Fibroblast of lung (primary cell): ENCODE measurements at regions not wholly inside any gene's neighbourhood (a gene's known extent, or its start where the extent isn't known, plus 50 kb on each side); places are given as distances from the start of the nearest gene placed in this dataset.

Source experiments
- DNase-seq, 2 donors: peaks; one replicate each; pipeline versions ENCODE4 v3.0.0 to v3.0.0-alpha.2; 2010; ENCODE audit warnings: low read depth in 2 of 2
- H2AFZ ChIP-seq: 2 replicates; pipeline ENCODE4 v1.5.1; 2012; ENCODE audit warnings: low read length, control low read depth, inconsistent platforms
- H3K27ac ChIP-seq: 2 replicates; pipeline ENCODE4 v1.5.1; 2011; ENCODE audit warnings: low read length, control low read depth; ENCODE audit not compliant: insufficient read depth
- H3K27me3 ChIP-seq: 2 replicates; pipeline ENCODE4 v1.5.1; 2011; ENCODE audit warnings: mild to moderate bottlenecking, low read length; ENCODE audit not compliant: control insufficient read depth, insufficient read depth
- H3K36me3 ChIP-seq: 2 replicates; pipeline ENCODE4 v1.5.1; 2011; ENCODE audit warnings: low read length; ENCODE audit not compliant: control insufficient read depth, insufficient read depth
- H3K4me1 ChIP-seq: 2 replicates; pipeline ENCODE4 v1.5.1; 2011; ENCODE audit warnings: low read length; ENCODE audit not compliant: control insufficient read depth, insufficient read depth; ENCODE audit errors: extremely low read depth
- H3K4me2 ChIP-seq: 2 replicates; pipeline ENCODE4 v1.5.1; 2011; ENCODE audit warnings: low read length, control low read depth; ENCODE audit not compliant: insufficient read depth; ENCODE audit errors: extremely low read depth
- H3K4me3 ChIP-seq, 4 experiments: fragments of 200-600 bp in 1 of 4; sonication (generic) in 1 of 4; replicated peaks in 1 of 4; 2 replicates each; pipeline ENCODE4 v1.5.1; 2011 to 2016; ENCODE audit warnings: low read length in 4 of 4, low read depth in 3 of 4, mild to moderate bottlenecking in 3 of 4, control low read depth in 2 of 4, inconsistent platforms in 1 of 4, mixed read lengths in 1 of 4; ENCODE audit not compliant: insufficient read depth in 1 of 4; ENCODE audit errors: control extremely low read depth in 1 of 4
- H3K79me2 ChIP-seq: 2 replicates; pipeline ENCODE4 v1.5.1; 2012; ENCODE audit warnings: mild to moderate bottlenecking, low read length, inconsistent platforms; ENCODE audit not compliant: control insufficient read depth, insufficient read depth
- H3K9ac ChIP-seq: 2 replicates; pipeline ENCODE4 v1.5.1; 2011; ENCODE audit warnings: mild to moderate bottlenecking, low read length, control low read depth; ENCODE audit not compliant: insufficient read depth
- H3K9me3 ChIP-seq: 2 replicates; pipeline ENCODE4 v1.5.1; 2012; ENCODE audit warnings: low read depth, low read length; ENCODE audit not compliant: control insufficient read depth, insufficient read depth
- H4K20me1 ChIP-seq: 2 replicates; pipeline ENCODE4 v1.5.1; 2011; ENCODE audit warnings: low read length; ENCODE audit not compliant: control insufficient read depth, insufficient read depth; ENCODE audit errors: extremely low read depth
- CTCF ChIP-seq, 2 donors: IDR thresholded peaks in 1 of 2; conservative IDR thresholded peaks in 1 of 2; 1 replicate in 1 of 2; 2 replicates in 1 of 2; pipeline ENCODE4 v1.5.1; 2011 to 2012; ENCODE audit warnings: low read length in 2 of 2, control low read depth in 1 of 2, inconsistent platforms in 1 of 2, low read depth in 1 of 2, mild to moderate bottlenecking in 1 of 2
- EZH2 ChIP-seq: IDR thresholded peaks from 2 replicates; pipeline ENCODE4 v1.5.1; 2012; ENCODE audit warnings: low read length, control low read depth, mild to moderate bottlenecking; ENCODE audit errors: missing control alignments

GRCh38 chr11:38208951-38209350, 1610.9 kb upstream of the RAG2 start:
- Histone ChIP-seq H2AFZ (no peak overlapping the region), H3K9ac (no peak overlapping the region), H3K36me3 (no peaks in the 10 kb centered on the region), H3K4me2 (no peak overlapping the region), H3K79me2 (no peaks in the 10 kb centered on the region), H3K4me1 (no peaks in the 10 kb centered on the region), H3K27me3 (no peaks in the 10 kb centered on the region), H3K9me3 (no peaks in the 10 kb centered on the region), H4K20me1 (no peaks in the 10 kb centered on the region), H3K4me3 (no peak overlapping the region), H3K27ac (no peak overlapping the region)
- no peak for DNase-seq
- no peak for TF ChIP-seq EZH2

GRCh38 chr11:38206663-38207062, 1608.6 kb upstream of the RAG2 start:
- H3K4me3 ChIP-seq: no peak overlapping the region
- TF ChIP-seq CTCF (conservative IDR thresholded peaks at IDR 0.05 in 1 of 2, IDR thresholded peaks at IDR 0.05 in 1 of 2; ENCODE audit: low read depth in 1 of 2, low read length in 2 of 2): no peak
- no peak for TF ChIP-seq EZH2
- H3K4me1 ChIP-seq: no peaks in the 10 kb centered on the region
- H3K27me3 ChIP-seq: no peaks in the 10 kb centered on the region
- no peaks in the 10 kb centered on the region for H3K9me3 ChIP-seq
- H3K27ac ChIP-seq: no peak overlapping the region
- no peaks in the 10 kb centered on the region for H4K20me1 ChIP-seq
- H3K9ac ChIP-seq: no peak overlapping the region
- no peaks in the 10 kb centered on the region for H3K36me3 ChIP-seq
- DNase-seq: no peak
- H3K79me2 ChIP-seq: no peaks in the 10 kb centered on the region
- no peak overlapping the region for H3K4me2 ChIP-seq
- H2AFZ ChIP-seq: no peak overlapping the region

- Histone ChIP-seq H3K36me3 (no peaks in the 10 kb centered on the region), H2AFZ (no peak overlapping the region)
- TF ChIP-seq CTCF (conservative IDR thresholded peaks at IDR 0.05 in 1 of 2, IDR thresholded peaks at IDR 0.05 in 1 of 2; ENCODE audit: low read depth in 1 of 2, low read length in 2 of 2) (no peak), EZH2 (no peak)
Observed at GRCh38 chr11:38191101-38191500, 1593.1 kb upstream of the RAG2 start.

More at GRCh38 chr11:38191101-38191500, 1593.1 kb upstream of the RAG2 start:
- Histone ChIP-seq H3K27ac (no peak overlapping the region), H3K79me2 (no peaks in the 10 kb centered on the region), H3K27me3 (no peaks in the 10 kb centered on the region), H3K9ac (no peak overlapping the region), H3K4me2 (no peak overlapping the region), H3K4me1 (no peaks in the 10 kb centered on the region), H4K20me1 (no peaks in the 10 kb centered on the region), H3K9me3 (no peaks in the 10 kb centered on the region), H3K4me3 (no peak overlapping the region)
- DNase-seq: no peak
